ENCODE measurements at regions not wholly inside any gene's neighbourhood (a gene's known extent, or its start where the extent isn't known, plus 50 kb on each side); places are given as distances from the start of the nearest gene placed in this dataset.
"Not testable (repeated sequence)": the region's sequence is repeated elsewhere in the genome, so short reads cannot be mapped to it uniquely, and the experiment has no call there.

DNA sequence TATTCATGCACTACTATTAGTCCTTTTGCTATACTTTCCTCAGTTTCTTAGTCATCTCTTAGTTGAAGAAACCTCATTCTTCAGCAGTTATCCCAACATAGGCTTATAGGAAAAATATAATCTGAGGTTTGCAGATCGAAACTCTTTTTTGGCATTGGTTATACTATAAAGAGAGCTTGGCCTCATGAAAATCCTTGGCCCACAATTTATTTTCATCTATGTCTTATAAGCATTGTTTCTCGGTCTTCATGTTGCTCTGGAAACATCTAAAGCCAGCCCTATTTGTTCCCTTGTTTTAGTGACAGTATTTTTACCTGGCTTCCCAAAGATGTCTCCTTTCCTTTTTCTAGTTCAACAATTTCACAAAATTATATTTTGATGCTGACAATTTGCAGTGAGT, 345.1 kb upstream of the PRKCQ start:
- DNase-seq (ENCODE audit: low read depth): no peak

DNA sequence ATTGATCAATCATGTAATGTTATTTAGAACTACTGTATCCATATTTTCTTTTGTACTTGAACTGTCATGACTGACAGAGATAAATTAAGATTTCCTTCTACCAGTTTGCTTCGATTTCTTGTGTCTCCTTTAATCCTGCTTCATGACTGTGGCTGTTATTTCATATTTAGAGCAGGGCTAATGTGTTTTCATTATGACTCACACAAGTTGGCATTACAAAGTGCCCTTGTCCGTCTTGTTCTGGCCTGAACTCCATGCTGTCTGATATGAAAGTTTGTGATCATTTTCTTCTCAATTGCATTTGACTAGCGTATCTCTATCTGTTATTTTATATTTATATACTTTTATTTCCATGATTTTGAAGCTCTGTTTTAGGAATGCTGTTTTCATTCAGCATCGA, 344.1 kb upstream of the PRKCQ start:
- no peak for DNase-seq (ENCODE audit: low read depth)

DNA sequence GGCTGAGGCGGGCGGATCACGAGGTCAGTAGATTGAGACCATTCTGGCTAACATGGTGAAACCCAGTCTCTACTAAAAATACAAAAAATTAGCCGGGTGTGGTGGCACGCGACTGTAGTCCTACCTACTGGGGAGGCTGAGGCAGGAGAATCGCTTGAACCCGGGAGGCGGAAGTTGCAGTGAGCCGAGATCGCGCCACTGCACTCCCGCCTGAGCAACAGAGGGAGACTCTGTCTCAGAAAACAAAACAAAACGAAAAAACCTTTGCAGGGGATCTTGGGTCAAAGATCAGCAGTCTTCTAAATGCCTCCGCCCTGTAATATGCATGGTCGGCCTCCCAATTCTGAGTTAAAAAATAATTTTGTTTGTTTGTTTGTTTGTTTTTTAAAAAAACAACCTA, 340.9 kb upstream of the PRKCQ start:
- DNase-seq (ENCODE audit: low read depth): not testable (repeated sequence)

DNA sequence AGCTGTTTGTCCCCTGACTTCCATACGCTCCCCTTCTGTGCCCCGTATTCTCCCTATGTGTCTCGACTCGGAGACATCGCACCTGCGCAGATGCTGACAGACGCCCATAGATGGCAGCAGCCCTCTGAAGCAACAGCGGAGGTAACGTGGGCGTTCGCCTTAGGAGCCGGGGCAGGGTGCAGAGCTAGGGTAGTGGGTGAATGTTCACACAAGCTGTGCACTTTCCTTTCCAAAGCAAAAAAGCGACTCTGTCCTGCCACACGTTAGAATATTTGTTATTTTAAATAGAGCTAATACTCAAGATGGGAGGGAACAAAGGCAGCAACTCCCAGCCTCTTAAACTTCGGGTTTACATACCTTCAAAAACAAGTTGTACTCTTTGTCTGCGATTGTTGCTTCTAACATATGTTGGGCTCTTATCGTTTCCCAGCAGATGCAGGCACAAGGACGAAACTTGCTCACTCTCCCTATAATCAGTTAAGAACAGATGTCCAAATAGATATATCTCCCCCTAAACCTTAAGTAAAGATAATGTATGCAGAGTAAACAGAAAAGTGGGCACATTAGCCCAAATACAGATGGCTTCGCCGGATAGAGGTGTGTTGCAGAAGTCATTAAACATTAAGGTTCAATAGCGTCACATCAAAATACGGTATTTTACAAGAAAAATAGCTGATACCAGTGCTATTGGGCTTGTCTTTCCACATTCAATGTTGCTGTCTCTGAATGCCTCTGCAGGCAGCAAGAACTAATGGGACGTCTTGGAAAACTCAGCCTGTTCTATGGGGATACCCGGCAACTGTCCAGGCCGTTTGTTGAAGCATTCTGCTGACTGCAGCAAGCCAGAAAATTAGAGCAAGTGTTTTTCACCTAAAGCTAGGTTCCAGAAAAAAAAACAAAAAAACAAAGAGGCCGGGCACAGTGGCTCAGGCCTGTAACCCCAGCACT, 340.3 kb upstream of the PRKCQ start:
- DNase-seq (ENCODE audit: low read depth): peak; percentile 77

DNA sequence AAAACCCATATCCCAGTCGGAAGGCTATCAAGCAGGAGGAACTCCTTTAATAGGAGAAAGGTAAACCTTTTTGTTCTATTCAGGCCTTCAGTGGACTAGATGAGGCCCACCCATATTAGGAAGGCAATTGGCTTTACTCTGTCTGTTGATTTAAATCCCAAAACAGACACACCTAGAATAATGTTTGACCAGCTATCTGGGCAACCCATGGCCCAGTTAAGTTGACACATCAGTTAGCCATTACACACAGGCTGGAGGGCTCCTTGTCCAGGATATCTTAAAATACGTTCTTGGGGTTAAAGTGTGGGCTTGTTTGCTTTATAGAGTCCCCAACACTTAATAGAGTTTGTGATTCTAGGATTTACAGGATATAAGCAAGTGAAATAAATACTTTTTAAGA, 339.0 kb upstream of the PRKCQ start:
- no peak for DNase-seq (ENCODE audit: low read depth)

DNA sequence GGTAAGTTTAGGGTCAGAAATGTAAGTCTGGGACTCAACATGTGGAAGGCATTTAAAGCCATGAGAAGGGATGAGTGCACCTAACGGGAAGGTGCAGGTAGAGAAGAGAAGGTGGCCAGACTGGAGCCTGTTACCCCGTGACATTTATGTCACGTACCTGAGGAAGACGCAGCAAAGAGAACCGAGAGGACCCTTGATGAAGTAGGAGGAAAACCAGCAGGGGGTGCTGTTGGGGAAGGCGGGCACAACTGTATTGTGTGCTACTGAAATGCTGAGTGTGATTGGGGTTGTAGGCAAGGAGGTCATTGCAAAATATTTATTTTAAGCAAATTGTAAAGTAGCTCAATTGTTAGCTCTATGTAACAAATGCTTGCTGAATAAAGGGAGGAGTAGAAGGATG, 338.2 kb upstream of the PRKCQ start:
- DNase-seq (ENCODE audit: low read depth): peak; percentile 61

DNA sequence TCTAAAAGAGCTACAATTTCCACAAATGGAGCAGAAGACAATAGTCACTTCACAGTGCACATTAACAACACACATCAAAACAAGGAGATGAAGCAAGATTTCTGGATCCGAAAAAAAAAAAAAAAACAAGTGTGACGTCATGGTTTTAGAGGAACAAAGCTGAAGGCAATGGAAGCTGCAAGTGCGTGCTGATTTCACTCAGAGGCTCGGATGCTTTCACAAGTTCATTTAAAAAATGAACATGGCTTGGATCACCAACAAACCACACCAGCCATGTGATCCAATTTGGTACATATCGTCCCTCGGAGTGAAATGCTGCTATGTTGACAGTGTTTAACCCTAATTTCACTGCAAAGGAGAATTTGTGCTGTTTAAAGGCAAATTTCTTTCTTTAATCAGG, 337.0 kb upstream of the PRKCQ start:
- no peak for DNase-seq (ENCODE audit: low read depth)

DNA sequence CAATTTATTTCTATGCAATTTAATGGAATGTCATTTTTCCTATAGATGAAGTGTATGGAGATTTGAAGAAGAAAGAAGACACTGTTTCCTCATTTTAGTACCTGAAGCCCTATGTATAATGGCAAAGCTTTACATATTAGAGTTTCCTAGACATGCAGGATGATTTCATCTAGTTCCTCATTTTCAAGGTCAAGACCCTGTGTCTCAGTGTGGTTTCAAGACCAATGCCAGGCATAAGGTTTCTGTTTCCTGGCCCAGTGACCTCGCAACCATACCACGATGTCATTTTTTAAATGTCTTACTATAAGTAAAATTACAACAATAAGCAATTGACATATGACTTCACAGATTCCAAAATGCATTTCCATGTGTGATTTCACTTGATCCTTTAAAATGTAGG, 336.5 kb upstream of the PRKCQ start:
- DNase-seq (ENCODE audit: low read depth): no peak

DNA sequence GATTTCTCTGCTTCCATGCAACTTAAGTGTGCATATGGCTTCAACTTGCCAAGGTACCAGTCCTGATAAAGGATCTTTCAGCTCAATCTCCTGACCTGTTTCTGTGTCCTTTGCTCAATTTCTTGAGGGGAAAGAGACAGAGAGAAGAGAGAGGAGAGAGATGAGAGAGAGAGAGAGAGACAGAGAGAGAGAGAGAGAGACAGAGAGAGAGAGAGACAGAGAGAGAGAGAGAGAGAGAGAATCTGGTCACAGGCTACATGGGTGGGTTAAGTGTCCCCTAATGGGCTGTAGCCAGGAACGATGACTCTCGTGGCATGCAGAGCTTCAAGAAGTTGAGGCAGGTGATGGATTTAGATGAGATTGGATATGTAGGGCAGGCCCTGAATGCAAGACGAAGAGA, 335.2 kb upstream of the PRKCQ start:
- DNase-seq (ENCODE audit: low read depth): no peak

DNA sequence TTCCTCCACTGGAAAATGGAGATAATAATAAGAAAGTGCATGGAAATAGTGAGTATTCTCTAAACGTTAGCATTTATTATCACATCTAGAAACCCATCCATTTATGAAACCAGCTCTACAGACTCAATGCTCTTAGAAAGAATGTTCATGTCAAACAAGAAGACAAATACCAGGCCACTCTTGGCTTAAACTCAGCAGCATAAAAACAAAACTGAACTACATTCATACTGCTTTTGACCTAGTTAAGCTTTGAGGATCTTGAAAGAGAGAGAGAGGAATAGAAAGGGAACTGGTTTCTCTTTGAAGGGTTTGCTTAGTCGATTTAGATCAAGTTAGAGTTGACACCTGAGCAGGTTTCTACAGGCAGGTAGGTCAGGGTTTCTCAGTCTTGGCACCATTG, 332.9 kb upstream of the PRKCQ start:
- no peak for DNase-seq (ENCODE audit: low read depth)

DNA sequence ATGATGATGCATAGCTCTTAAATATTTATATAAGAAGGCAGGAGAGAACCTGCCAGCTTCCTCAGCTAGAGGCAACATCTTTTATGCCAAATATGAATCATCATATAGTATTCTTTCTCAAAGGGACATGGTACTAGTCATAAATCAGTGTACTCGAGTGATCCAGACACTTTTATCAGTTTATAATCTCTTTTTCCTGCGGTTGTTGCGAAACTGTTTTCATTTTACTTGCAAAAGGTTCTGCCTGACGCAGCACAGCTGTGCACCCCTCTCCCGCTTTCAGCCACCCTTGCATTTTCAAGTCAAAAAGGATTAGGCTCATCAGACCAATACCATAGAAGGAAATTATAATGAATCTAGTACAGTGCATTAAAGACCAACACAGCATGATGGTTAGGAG, 332.3 kb upstream of the PRKCQ start:
- no peak for DNase-seq (ENCODE audit: low read depth)

DNA sequence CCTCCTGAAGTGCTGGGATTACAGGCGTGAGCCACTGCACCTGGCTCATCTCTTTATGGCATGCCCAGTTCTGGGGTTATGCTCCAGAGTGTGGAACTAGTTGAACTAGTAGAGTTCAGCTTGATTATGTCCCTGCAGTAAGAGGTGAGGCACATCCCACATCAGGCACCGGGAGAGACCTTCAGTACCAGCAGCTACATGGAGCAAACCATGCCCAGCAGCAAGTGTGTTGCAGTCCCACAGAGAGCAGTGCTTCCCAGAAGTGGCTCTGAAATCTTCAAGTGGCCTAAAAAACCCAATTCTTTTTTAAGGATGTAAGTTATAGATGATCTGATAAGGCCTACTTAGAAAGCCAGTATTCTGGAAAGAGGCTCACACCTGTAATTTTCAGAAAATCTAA, 331.9 kb upstream of the PRKCQ start:
- no peak for DNase-seq (ENCODE audit: low read depth)

DNA sequence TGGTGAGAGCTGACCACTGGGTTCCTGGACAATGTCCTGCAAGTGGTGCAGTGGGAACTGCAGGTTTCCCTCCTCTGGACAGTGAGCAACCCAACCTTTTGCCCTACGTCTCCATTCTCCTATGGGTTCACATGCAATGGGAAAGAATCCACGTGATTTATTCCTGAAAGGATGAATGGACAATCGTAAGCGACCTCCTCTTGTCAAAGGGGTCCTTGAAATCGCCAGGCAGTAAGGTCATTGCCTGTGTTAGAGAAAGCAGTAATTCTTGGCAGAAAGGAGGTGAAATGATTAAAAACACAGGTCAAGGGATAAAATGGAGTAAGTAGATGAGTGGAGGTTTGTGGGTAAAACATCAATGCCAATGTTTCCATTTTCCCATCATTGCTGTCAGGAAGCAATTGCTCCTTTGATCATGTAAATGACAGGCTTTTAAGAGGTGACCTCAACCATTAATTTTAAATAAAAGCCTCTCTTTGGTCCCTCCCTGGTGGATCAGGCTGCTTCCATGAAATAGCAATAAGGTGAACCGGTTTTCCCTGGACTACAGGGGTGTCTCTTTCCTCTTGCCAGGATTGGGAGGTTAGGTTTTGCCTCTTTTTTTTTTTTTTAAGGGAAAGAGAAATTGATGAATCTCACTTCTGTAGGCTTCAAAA, 330.0 kb upstream of the PRKCQ start:
- DNase-seq (ENCODE audit: low read depth): no peak

DNA sequence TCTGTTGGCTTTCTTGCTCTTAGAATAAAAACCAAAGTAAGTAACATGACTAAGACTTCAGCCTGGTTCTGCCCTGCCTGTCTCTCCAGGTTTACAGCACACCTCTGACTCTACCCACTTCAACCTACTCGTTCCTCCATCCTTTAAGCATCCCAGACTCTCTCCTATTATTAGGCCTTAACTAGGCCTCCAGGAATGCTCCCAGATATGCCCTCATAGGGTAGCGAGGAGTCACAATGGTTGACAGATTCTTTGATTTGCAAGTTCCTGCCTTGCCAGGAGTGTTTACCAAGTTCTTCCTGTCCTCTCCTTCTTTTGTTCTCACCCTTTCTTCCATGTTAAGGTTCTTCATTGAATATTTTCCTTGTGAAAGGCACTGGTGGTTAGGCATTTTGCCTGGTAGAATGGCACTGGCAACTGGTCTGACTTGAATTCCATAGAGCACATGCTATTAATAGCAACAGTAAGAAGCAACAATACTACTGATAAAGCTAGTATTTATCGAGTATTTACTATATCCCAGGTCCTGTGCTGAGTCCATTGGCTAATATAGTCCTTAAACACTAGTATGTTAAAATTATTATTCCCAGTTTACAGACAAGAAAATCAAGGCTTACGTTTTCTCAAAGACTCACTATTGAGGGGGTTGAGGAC, 327.9 kb upstream of the PRKCQ start:
- no peak for DNase-seq (ENCODE audit: low read depth)

DNA sequence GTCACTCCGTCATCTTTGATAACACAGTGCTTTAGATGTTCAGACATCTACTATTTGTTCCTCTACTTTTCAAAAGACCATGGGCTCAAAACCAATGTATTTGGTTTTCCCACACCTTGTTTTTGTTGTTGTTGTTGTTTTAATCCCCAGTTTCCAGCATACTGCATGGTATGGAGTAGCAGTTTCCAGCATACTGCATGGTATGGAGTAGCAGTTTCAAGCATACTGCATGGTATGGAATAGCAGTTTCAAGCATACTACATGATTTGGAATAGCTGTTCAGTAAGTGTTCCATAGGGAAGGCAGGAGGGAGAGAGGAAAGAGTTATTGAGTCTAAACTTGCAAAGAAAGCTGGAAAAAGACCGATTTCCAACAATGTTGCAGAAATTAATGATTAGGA, 314.3 kb upstream of the PRKCQ start:
- DNase-seq (ENCODE audit: low read depth): no peak

DNA sequence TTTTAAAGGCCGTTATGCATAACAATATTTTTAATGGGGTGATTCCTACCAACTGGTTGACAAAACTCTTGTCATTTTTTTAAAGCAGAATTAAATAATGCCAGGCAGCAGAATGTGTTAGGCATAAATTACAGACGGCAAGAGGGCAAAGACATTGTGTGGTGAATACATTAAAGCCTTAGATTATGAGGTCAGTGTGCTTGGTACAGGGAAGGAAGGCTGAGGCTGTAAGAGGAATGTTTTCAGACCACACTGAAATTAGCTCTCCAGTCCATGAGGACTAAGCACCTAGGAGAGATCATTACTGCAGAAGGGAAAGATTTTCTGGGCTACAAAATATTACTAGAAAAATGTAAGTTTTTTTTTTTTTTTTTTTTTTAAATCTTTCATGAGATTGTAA, 312.8 kb upstream of the PRKCQ start:
- no peak for DNase-seq (ENCODE audit: low read depth)

DNA sequence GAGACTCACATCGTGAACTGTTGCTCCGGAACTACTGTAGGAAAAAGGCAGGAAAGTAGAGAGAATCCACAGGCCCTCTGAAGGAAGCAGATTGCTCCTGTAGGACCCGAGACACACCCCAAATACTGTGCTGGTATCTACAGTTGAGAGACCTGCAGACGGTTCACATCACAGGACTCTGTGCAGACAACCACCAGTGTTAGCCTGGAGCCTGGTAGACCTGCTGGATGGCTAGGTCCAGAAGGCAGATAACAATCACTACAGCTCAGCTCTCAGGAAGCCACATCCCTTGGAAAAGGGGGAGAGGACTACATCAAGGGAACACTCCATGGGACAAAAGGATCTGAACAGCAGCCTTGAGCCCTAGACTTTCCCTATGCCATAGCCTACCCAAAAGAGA, 311.8 kb upstream of the PRKCQ start:
- no peak for DNase-seq (ENCODE audit: low read depth)

DNA sequence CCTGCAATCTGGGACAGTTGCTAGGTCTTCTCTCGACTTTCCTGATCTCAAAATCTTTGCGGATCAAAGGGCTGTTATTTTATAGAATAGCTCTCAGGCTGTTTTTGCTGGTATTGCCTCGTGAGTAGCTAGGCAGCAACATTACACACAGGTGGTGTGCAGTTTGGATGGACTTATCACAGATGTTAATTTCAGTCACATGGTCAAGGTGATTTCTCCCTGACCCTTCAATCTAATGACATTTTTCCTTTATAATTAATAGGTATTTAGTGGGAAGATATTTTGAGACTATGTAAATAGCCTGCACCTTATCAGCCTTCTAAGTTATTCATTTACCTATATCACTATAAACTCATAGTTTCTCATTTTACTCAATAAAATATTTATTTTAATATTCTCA, 309.6 kb upstream of the PRKCQ start:
- no peak for DNase-seq (ENCODE audit: low read depth)

DNA sequence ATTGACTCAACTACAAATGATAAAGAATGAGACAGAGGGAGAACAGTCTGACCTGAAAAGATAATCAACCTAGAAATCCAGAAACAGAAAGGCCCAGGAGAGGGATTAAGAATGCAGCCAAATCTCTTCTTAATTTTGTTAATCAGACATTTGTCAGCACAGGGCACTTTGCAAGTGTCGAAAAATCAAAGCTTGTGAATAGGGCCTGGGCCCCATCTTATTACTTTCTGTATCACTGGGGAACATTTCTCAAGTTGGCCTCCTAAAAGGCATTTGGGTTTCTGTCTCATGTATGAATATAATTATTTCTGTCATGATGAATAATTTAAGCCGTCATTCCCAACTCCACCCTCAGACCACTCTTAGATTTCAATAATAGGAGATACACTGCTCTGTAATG, 308.4 kb upstream of the PRKCQ start:
- no peak for DNase-seq (ENCODE audit: low read depth)

DNA sequence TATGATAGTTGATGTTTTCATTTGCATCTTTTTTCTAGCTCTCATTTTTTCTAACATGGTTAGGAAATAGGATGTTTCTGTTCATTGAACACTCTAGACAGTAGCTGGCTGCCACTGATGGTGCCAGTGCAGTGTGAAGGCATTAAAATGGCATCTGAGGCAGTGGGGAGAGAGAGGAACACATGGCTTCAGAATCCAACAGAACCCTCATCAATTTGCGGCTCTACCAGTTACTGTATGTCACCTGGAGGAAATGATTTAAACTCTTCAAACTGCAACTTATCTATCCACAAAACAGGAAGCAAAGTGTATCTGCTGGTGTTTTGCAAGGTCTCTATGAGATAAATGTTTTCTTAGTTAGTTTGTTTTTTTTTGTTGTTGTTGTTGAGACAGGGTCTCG, 305.2 kb upstream of the PRKCQ start:
- no peak for DNase-seq (ENCODE audit: low read depth)

DNA sequence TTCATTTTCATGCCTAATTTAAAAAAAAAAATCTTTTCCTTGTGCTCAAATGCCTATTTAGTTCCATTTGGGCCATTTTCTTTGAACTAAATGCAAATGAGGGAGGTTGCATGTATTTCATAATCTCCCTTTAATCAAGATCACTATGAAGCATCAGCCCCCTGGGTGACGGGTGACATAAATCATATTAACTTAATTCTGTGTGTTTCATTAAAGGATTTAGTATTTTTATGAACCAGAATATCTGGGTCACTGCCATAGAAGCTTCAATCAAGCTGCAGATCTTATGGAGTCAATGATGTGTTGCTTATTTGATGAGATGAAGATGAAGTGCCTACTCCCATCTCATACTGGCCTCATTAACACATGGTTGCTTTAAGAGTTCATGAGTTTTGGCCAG, 301.9 kb upstream of the PRKCQ start:
- no peak for DNase-seq (ENCODE audit: low read depth)

DNA sequence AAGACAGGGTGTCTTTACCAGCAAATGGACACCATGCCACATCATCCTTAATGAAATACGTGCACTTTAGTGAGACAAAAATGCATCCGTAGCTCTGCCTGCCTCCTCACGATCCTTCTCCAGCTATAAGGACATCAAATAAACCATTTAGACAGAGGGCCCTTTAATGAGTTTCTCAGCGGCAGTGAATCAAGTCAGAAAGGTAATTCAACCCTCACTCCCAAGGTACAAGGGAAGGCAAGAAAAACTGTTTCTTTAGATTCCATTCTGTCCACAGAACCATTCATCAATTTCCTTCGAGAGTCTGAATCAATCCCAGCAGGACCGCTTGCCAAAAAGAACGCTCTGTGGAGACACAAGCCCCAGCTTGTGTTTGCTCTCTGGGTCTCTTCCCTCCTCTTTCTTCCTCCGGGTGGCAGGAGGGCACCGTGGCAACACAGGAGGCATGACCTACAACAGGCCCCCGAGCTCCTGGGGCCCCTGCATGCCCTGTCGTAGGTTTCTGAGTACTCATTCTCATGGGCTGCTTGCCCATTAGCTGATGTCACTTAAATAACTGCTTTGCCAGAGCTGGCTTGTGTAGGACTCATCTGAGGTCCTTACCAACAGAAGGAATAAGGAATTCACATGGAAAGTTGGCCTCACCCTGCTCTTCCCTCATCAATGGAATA, 297.8 kb upstream of the PRKCQ start:
- DNase-seq (ENCODE audit: low read depth): no peak

DNA sequence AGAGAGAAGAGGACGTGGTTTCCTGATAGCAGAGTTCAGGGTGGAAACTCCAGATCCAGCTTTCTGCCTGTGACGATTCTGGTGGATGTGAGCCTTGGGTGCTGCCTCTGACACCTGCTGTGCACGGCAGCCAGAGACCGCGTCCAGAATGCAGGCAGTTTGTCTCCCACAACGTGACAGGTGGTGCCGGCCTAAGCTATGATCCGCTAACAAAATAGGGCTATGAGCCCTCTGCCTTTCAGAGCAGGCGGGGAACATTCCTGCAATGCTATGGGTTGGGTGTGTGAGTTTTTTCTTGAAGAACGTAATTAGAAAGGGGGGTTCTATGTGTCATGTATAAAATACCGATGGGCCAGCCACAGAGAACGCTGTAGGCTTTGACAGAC, 297.3 kb upstream of the PRKCQ start:
- DNase-seq (ENCODE audit: low read depth): no peak
